Tibial nerve (tissue), 4 donors: ENCODE measurements at regions not wholly inside any gene's neighbourhood (a gene's known extent, or its start where the extent isn't known, plus 50 kb on each side); places are given as distances from the start of the nearest gene placed in this dataset.

ENCODE experiments used
- DNase-seq, 2 donors: peaks; one replicate each; pipeline ENCODE4 v3.0.0-alpha.2; 2019; ENCODE audit warnings: low spot score in 2 of 2
- H3K27ac ChIP-seq, 4 donors: fragments of 200-600 bp; sonication (generic) in 3 of 4; one replicate each; pipeline ENCODE4 v1.5.1; 2017 to 2019; ENCODE audit warnings: mild to moderate bottlenecking in 1 of 4
- H3K27me3 ChIP-seq, 2 donors: fragments of 200-600 bp; sonication (generic) in 1 of 2; one replicate each; pipeline versions ENCODE4 v1.5.1 to v1.6.0; 2017 to 2019
- H3K36me3 ChIP-seq, 3 donors: fragments of 200-600 bp; sonication (generic); one replicate each; pipeline ENCODE4 v1.5.1; 2018 to 2019
- H3K4me1 ChIP-seq, 4 donors: fragments of 200-600 bp; sonication (generic) in 3 of 4; one replicate each; pipeline ENCODE4 v1.5.1; 2017 to 2019
- H3K4me3 ChIP-seq, 4 donors: fragments of 200-600 bp; sonication (generic) in 3 of 4; one replicate each; pipeline ENCODE4 v1.5.1; 2017 to 2019; ENCODE audit warnings: mild to moderate bottlenecking in 1 of 4, moderate library complexity in 1 of 4
- H3K9me3 ChIP-seq, 4 donors: fragments of 200-600 bp; sonication (generic) in 3 of 4; one replicate each; pipeline ENCODE4 v1.5.1; 2017 to 2019
- EP300 ChIP-seq, 2 donors: sonication (generic); formaldehyde crosslinking; IDR thresholded peaks; one replicate each; pipeline ENCODE4 v1.6.1; 2017; ENCODE audit warnings: antibody characterized with exemption in 2 of 2, mild to moderate bottlenecking in 1 of 2
- POLR2A ChIP-seq, 2 donors: fragments of 450-650 bp; IDR thresholded peaks; one replicate each; pipeline ENCODE4 v1.6.1; 2017; ENCODE audit warnings: antibody characterized with exemption in 2 of 2, mild to moderate bottlenecking in 2 of 2, moderate library complexity in 2 of 2
- WGBS, 2 donors: methylation state at CpG; one replicate each; pipeline ENCODE4 v1.1.5; 2018; 5-methylcytosine and 5-hydroxymethylcytosine counted together
- TF ChIP-seq, protein P1 (sequence below), 5 experiments: fragments of 200-600 bp in 3 of 5; fragments of 450-650 bp in 2 of 5; sonication (generic) in 3 of 5; IDR thresholded peaks; one replicate each; pipeline ENCODE4 v1.5.1; 2016 to 2019; ENCODE audit warnings: antibody characterized with exemption in 5 of 5, mild to moderate bottlenecking in 3 of 5, moderate library complexity in 2 of 5

DNA sequence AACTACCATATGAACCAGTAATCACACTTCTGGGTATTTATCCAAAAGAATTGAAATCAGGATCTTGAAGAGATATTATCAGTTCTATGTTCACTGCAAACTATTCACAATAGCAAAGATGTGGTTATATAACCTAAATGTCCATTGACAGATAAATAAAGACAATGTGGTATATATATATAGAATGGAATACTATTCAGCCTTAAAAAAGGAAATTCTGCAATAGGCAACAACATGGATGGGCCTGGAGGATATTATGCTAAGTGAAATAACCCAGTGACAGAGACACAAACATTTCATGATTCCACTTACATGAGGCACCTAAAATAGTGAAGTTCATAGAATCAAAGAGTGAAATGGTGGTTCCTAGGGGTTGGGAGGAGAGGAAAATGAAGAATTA is 90.6 kb upstream of the CDK1 start:
- Histone ChIP-seq H3K4me1 (no peaks in the 10 kb centered on the region), H3K27me3 (no peaks in the 10 kb centered on the region), H3K9me3 (peaks cover 0 to 16% (median 0%) of the 10 kb centered on the region in 4 donors), H3K27ac (no peak overlapping the region), H3K4me3 (no peak overlapping the region), H3K36me3 (no peaks in the 10 kb centered on the region)
- DNase-seq, result no peak
- TF ChIP-seq POLR2A (IDR thresholded peaks at IDR 0.05), result no peak
- TF ChIP-seq EP300 (IDR thresholded peaks at IDR 0.05), result no peak
- TF ChIP-seq, protein P1, sequence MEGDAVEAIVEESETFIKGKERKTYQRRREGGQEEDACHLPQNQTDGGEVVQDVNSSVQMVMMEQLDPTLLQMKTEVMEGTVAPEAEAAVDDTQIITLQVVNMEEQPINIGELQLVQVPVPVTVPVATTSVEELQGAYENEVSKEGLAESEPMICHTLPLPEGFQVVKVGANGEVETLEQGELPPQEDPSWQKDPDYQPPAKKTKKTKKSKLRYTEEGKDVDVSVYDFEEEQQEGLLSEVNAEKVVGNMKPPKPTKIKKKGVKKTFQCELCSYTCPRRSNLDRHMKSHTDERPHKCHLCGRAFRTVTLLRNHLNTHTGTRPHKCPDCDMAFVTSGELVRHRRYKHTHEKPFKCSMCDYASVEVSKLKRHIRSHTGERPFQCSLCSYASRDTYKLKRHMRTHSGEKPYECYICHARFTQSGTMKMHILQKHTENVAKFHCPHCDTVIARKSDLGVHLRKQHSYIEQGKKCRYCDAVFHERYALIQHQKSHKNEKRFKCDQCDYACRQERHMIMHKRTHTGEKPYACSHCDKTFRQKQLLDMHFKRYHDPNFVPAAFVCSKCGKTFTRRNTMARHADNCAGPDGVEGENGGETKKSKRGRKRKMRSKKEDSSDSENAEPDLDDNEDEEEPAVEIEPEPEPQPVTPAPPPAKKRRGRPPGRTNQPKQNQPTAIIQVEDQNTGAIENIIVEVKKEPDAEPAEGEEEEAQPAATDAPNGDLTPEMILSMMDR (IDR thresholded peaks at IDR 0.05), result no peak

DNA sequence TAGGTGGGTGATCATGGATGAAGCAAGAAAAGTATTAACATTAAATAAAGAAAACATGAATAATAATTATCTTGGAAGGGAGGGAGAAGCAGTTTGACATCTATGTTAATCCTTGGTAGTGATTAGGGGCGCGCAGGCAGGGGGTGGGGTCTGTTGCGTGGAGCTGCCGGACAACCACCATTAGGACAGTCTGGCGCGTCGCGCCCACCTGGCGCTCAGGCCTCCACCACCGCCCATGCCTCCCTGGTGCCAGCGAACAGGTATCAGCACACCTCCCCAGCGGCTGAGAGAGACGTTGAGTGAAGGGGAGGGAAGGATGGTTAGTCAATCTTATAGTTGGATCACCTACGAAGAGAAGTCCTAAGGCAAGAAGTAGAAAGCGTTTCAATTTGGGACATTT is 94.2 kb upstream of the CDK1 start:
- Histone ChIP-seq H3K4me3 (no peak overlapping the region), H3K4me1 (no peaks in the 10 kb centered on the region), H3K36me3 (no peaks in the 10 kb centered on the region), H3K27me3 (no peaks in the 10 kb centered on the region), H3K9me3 (peaks cover 0 to 11% (median 0%) of the 10 kb centered on the region in 4 donors), H3K27ac (no peak overlapping the region)
- no peak for DNase-seq
- TF ChIP-seq, protein P1 (IDR thresholded peaks at IDR 0.05), result no peak
- TF ChIP-seq POLR2A (IDR thresholded peaks at IDR 0.05), result no peak
- 87 to 91% methylated on average over 15 of the region's 15 CpGs for WGBS, 2 donors

- DNase-seq, result no peak
- 79 to 80% methylated on average over 2 of the region's 2 CpGs for WGBS, 2 donors
- no peak overlapping the region for H3K27ac ChIP-seq
- H3K9me3 ChIP-seq, result peaks cover 0 to 5% (median 0%) of the 10 kb centered on the region in 4 donors
- TF ChIP-seq, protein P1 (IDR thresholded peaks at IDR 0.05), result no peak
- TF ChIP-seq EP300 (IDR thresholded peaks at IDR 0.05), result no peak
- TF ChIP-seq POLR2A (IDR thresholded peaks at IDR 0.05), result no peak
- no peaks in the 10 kb centered on the region for H3K27me3 ChIP-seq
- no peak overlapping the region for H3K4me3 ChIP-seq
- no peaks in the 10 kb centered on the region for H3K4me1 ChIP-seq
- H3K36me3 ChIP-seq, result no peaks in the 10 kb centered on the region
Observed at GRCh38 chr10:60681103-60681502, 97.2 kb upstream of the CDK1 start.

GRCh38 chr10:60679388-60679990 is 98.8 kb upstream of the CDK1 start:
- H3K9me3 ChIP-seq, result peaks cover 0 to 5% (median 0%) of the 10 kb centered on the region in 4 donors

GRCh38 chr10:60678978-60679377 is 99.3 kb upstream of the CDK1 start:
- peaks cover 0 to 5% (median 0%) of the 10 kb centered on the region in 4 donors for H3K9me3 ChIP-seq
- DNase-seq, result no peak
- no peaks in the 10 kb centered on the region for H3K36me3 ChIP-seq
- 86 to 89% methylated on average over 4 of the region's 4 CpGs for WGBS, 2 donors
- no peak overlapping the region for H3K27ac ChIP-seq
- no peaks in the 10 kb centered on the region for H3K4me1 ChIP-seq
- no peak overlapping the region for H3K4me3 ChIP-seq
- TF ChIP-seq POLR2A (IDR thresholded peaks at IDR 0.05) (no peak), EP300 (IDR thresholded peaks at IDR 0.05) (no peak)
- TF ChIP-seq, protein P1 (IDR thresholded peaks at IDR 0.05), result no peak
- no peaks in the 10 kb centered on the region for H3K27me3 ChIP-seq

More at GRCh38 chr10:60679388-60679990, 98.8 kb upstream of the CDK1 start:
- WGBS, 2 donors, result 73 to 81% methylated on average over 10 of the region's 10 CpGs
- TF ChIP-seq EP300 (IDR thresholded peaks at IDR 0.05) (no peak), POLR2A (IDR thresholded peaks at IDR 0.05) (no peak)
- TF ChIP-seq, protein P1 (IDR thresholded peaks at IDR 0.05), result no peak
- Histone ChIP-seq H3K27me3 (no peaks in the 10 kb centered on the region), H3K4me1 (no peaks in the 10 kb centered on the region), H3K36me3 (no peaks in the 10 kb centered on the region), H3K4me3 (no peak overlapping the region), H3K27ac (no peak overlapping the region)
- DNase-seq, result no peak
